Liver (tissue), 8 donors: ENCODE measurements at regions not wholly inside any gene's neighbourhood (a gene's known extent, or its start where the extent isn't known, plus 50 kb on each side); places are given as distances from the start of the nearest gene placed in this dataset.

Source experiments
- DNase-seq: peaks from one replicate; pipeline ENCODE4 v3.0.0-alpha.2; 2017; ENCODE audit warnings: low spot score
- H3K27ac ChIP-seq, 2 donors: one replicate each; pipeline ENCODE4 v1.7.0; 2013; ENCODE audit warnings: inconsistent platforms in 2 of 2, low read length in 2 of 2, control low read depth in 1 of 2, low read depth in 1 of 2, mild to moderate bottlenecking in 1 of 2
- H3K27me3 ChIP-seq, 4 donors: one replicate each; pipeline versions ENCODE4 v1.6.1 to v1.7.0; 2013; ENCODE audit warnings: low read length in 3 of 4, inconsistent platforms in 1 of 4, mild to moderate bottlenecking in 1 of 4, moderate library complexity in 1 of 4; ENCODE audit not compliant: control insufficient read depth in 4 of 4, insufficient read depth in 4 of 4
- H3K36me3 ChIP-seq, 4 donors: one replicate each; pipeline versions ENCODE4 v1.6.1 to v1.7.0; 2013; ENCODE audit warnings: low read length in 3 of 4, mild to moderate bottlenecking in 3 of 4, low read depth in 1 of 4, moderate library complexity in 1 of 4; ENCODE audit not compliant: control insufficient read depth in 4 of 4, insufficient read depth in 3 of 4
- H3K4me1 ChIP-seq, 4 donors: one replicate each; pipeline versions ENCODE4 v1.6.1 to v1.7.0; 2013; ENCODE audit warnings: low read length in 3 of 4, mild to moderate bottlenecking in 3 of 4, moderate library complexity in 1 of 4; ENCODE audit not compliant: control insufficient read depth in 4 of 4, insufficient read depth in 4 of 4
- H3K4me3 ChIP-seq, 3 donors: one replicate each; pipeline versions ENCODE4 v1.6.1 to v1.7.0; 2013; ENCODE audit warnings: low read length in 3 of 3, control low read depth in 1 of 3, low read depth in 1 of 3, mild to moderate bottlenecking in 1 of 3
- H3K9ac ChIP-seq, 2 donors: one replicate each; pipeline ENCODE4 v1.7.0; 2013; ENCODE audit warnings: low read length in 2 of 2, mild to moderate bottlenecking in 2 of 2, moderate library complexity in 2 of 2, control low read depth in 1 of 2, low read depth in 1 of 2
- H3K9me3 ChIP-seq, 4 donors: one replicate each; pipeline versions ENCODE4 v1.6.1 to v1.7.0; 2013; ENCODE audit warnings: low read length in 3 of 4; ENCODE audit not compliant: control insufficient read depth in 4 of 4
- ATF3 ChIP-seq: IDR thresholded peaks from 2 replicates; pipeline ENCODE4 v1.6.1; 2016; ENCODE audit warnings: antibody characterized with exemption
- CTCF ChIP-seq: fragments of 150-350 bp; IDR thresholded peaks from 2 replicates; pipeline ENCODE4 v1.5.1; 2017; ENCODE audit warnings: improper control_type of control experiment, low read depth, low read length; ENCODE audit not compliant: missing input control
- EGR1 ChIP-seq, 2 donors: IDR thresholded peaks; 2 replicates each; pipeline ENCODE4 v1.6.1; 2016 to 2018; ENCODE audit warnings: antibody characterized with exemption in 2 of 2, low read depth in 2 of 2
- FOXA1 ChIP-seq: IDR thresholded peaks from 2 replicates; pipeline ENCODE4 v1.6.1; 2016; ENCODE audit warnings: antibody characterized with exemption
- HNF4G ChIP-seq: IDR thresholded peaks from 2 replicates; pipeline ENCODE4 v1.6.1; 2016; ENCODE audit warnings: antibody characterized with exemption
- JUND ChIP-seq, 2 donors: IDR thresholded peaks; 2 replicates each; pipeline ENCODE4 v1.6.1; 2016; ENCODE audit warnings: antibody characterized with exemption in 2 of 2
- NR2F2 ChIP-seq: IDR thresholded peaks from 2 replicates; pipeline ENCODE4 v1.6.1; 2016; ENCODE audit warnings: antibody characterized with exemption
- RAD21 ChIP-seq, 2 donors: IDR thresholded peaks; 2 replicates each; pipeline ENCODE4 v1.6.1; 2016; ENCODE audit warnings: antibody characterized with exemption in 2 of 2, mild to moderate bottlenecking in 2 of 2
- REST ChIP-seq: IDR thresholded peaks from 2 replicates; pipeline ENCODE4 v1.6.1; 2016; ENCODE audit warnings: antibody characterized with exemption, mild to moderate bottlenecking
- RXRA ChIP-seq, 2 donors: IDR thresholded peaks; 2 replicates each; pipeline ENCODE4 v1.6.1; 2017 to 2018; ENCODE audit warnings: antibody characterized with exemption in 2 of 2, mild to moderate bottlenecking in 1 of 2
- SP1 ChIP-seq: IDR thresholded peaks from 2 replicates; pipeline ENCODE4 v1.6.1; 2018; ENCODE audit warnings: antibody characterized with exemption, mild to moderate bottlenecking
- TAF1 ChIP-seq: conservative IDR thresholded peaks from 2 replicates; pipeline ENCODE4 v1.6.1; 2016; ENCODE audit warnings: antibody characterized with exemption, mild to moderate bottlenecking
- ZBTB33 ChIP-seq: IDR thresholded peaks from 2 replicates; pipeline ENCODE4 v1.6.1; 2016; ENCODE audit warnings: antibody characterized with exemption
- WGBS: extraction: QIAGEN DNeasy Blood & Tissue Kit; methylation state at CpG from one replicate; pipeline ENCODE4 v1.1.7; 2013; 5-methylcytosine and 5-hydroxymethylcytosine counted together
- donor health status: healthy.
- donor health status: healthy.
- donor health status: healthy.
- donor health status: healthy.
- donor health status: healthy.

- TF ChIP-seq RXRA (IDR thresholded peaks at IDR 0.05) (no peak), ZBTB33 (no peak), ATF3 (no peak), SP1 (no peak)
- Histone ChIP-seq H3K27me3 (no peaks in the 10 kb centered on the region), H3K9me3 (no peaks in the 10 kb centered on the region), H3K4me1 (no peaks in the 10 kb centered on the region), H3K27ac (no peak overlapping the region), H3K4me3 (no peak overlapping the region), H3K36me3 (no peaks in the 10 kb centered on the region), H3K9ac (no peak overlapping the region)
- WGBS = 81% methylated on average over 2 of the region's 2 CpGs
- no peak for DNase-seq
Measured at GRCh38 chr3:88668180-88668579, 439.2 kb upstream of the EPHA3 start.

GRCh38 chr3:88671573-88671972 is 435.8 kb upstream of the EPHA3 start:
- Histone ChIP-seq H3K36me3 (no peaks in the 10 kb centered on the region), H3K27ac (no peak overlapping the region), H3K4me1 (no peaks in the 10 kb centered on the region), H3K9ac (no peak overlapping the region), H3K9me3 (no peaks in the 10 kb centered on the region), H3K27me3 (no peaks in the 10 kb centered on the region), H3K4me3 (no peak overlapping the region)
- TF ChIP-seq RAD21 (IDR thresholded peaks at IDR 0.05) (no peak), EGR1 (IDR thresholded peaks at IDR 0.05; ENCODE audit: low read depth in 2 of 2) (no peak)
- 75% methylated on average over 3 of the region's 3 CpGs for WGBS
- no peak for DNase-seq

GRCh38 chr3:88677298-88677697 is 430.1 kb upstream of the EPHA3 start:
- H3K27me3 ChIP-seq = no peaks in the 10 kb centered on the region
- no peaks in the 10 kb centered on the region for H3K9me3 ChIP-seq
- DNase-seq = no peak
- H3K36me3 ChIP-seq = no peaks in the 10 kb centered on the region
- WGBS = 44% methylated on average over 1 of the region's 1 CpG
- TF ChIP-seq RXRA (IDR thresholded peaks at IDR 0.05) = no peak
- TF ChIP-seq FOXA1 = no peak
- TF ChIP-seq TAF1 = no peak
- no peak for TF ChIP-seq REST
- TF ChIP-seq ATF3 = no peak
- TF ChIP-seq HNF4G = no peak
- TF ChIP-seq ZBTB33 = no peak
- no peak for TF ChIP-seq SP1
- TF ChIP-seq JUND (IDR thresholded peaks at IDR 0.05) = no peak
- no peak for TF ChIP-seq NR2F2
- TF ChIP-seq CTCF = no peak
- H3K27ac ChIP-seq = no peak overlapping the region
- H3K4me3 ChIP-seq = no peak overlapping the region
- no peak overlapping the region for H3K9ac ChIP-seq
- H3K4me1 ChIP-seq = no peaks in the 10 kb centered on the region
